ENCODE measurements at regions not wholly inside any gene's neighbourhood (a gene's known extent, or its start where the extent isn't known, plus 50 kb on each side); places are given as distances from the start of the nearest gene placed in this dataset.

- Histone ChIP-seq H3K4me3 (no peak overlapping the region), H4K20me1 (ENCODE audit: insufficient read depth, poor library complexity, severe bottlenecking) (no peaks in the 10 kb centered on the region), H3K4me2 (no peak overlapping the region), H3K9me3 (ENCODE audit: low read depth) (no peaks in the 10 kb centered on the region), H3K9me2 (replicated peaks; ENCODE audit: insufficient read depth) (no peaks in the 10 kb centered on the region), H2AFZ (no peak overlapping the region), H3K36me3 (replicated peaks; ENCODE audit: insufficient read depth, low read depth) (no peaks in the 10 kb centered on the region), H3K27ac (no peak overlapping the region), H3K4me1 (ENCODE audit: insufficient read depth) (no peaks in the 10 kb centered on the region), H3K79me2 (no peaks in the 10 kb centered on the region), H3K27me3 (no peaks in the 10 kb centered on the region)
- DNase-seq (ENCODE audit: low spot score), result no peak
- no peak for TF ChIP-seq EZH2 (IDR thresholded peaks at IDR 0.05; ENCODE audit: borderline replicate concordance)
- TF ChIP-seq CTCF (IDR thresholded peaks at IDR 0.05; ENCODE audit: poor library complexity), result no peak
- TF ChIP-seq EZH2phosphoT487 (IDR thresholded peaks at IDR 0.05; ENCODE audit: low read depth, severe bottlenecking, unreplicated experiment), result no peak
- WGBS (ENCODE audit: low lambda C conversion rate, missing lambda C conversion rate), result 87% methylated on average over 4 of the region's 4 CpGs
These were observed 315.4 kb upstream of the KLF6 start for GRCh38 chr10:4100380-4100779.

- DNase-seq (ENCODE audit: low spot score), result no peak
- Histone ChIP-seq H3K9me3 (ENCODE audit: low read depth) (no peaks in the 10 kb centered on the region), H3K4me3 (no peak overlapping the region), H3K4me2 (no peak overlapping the region), H3K27me3 (no peaks in the 10 kb centered on the region), H3K9me2 (replicated peaks; ENCODE audit: insufficient read depth) (no peaks in the 10 kb centered on the region), H3K36me3 (replicated peaks; ENCODE audit: insufficient read depth, low read depth) (no peaks in the 10 kb centered on the region), H3K4me1 (ENCODE audit: insufficient read depth) (no peaks in the 10 kb centered on the region), H2AFZ (no peak overlapping the region), H4K20me1 (ENCODE audit: insufficient read depth, poor library complexity, severe bottlenecking) (no peaks in the 10 kb centered on the region), H3K79me2 (no peaks in the 10 kb centered on the region), H3K27ac (no peak overlapping the region)
- no peak for TF ChIP-seq EZH2 (IDR thresholded peaks at IDR 0.05; ENCODE audit: borderline replicate concordance)
- no peak for TF ChIP-seq EZH2phosphoT487 (IDR thresholded peaks at IDR 0.05; ENCODE audit: low read depth, severe bottlenecking, unreplicated experiment)
- no peak for TF ChIP-seq CTCF (IDR thresholded peaks at IDR 0.05; ENCODE audit: poor library complexity)
These were observed 314.2 kb upstream of the KLF6 start for GRCh38 chr10:4099202-4099601.

- Histone ChIP-seq H3K4me2 (no peak overlapping the region), H3K27ac (no peak overlapping the region), H3K36me3 (replicated peaks; ENCODE audit: insufficient read depth, low read depth) (no peaks in the 10 kb centered on the region), H3K79me2 (no peaks in the 10 kb centered on the region), H3K4me3 (no peak overlapping the region), H3K9me2 (replicated peaks; ENCODE audit: insufficient read depth) (no peaks in the 10 kb centered on the region), H2AFZ (no peak overlapping the region), H3K27me3 (no peaks in the 10 kb centered on the region), H3K4me1 (ENCODE audit: insufficient read depth) (no peaks in the 10 kb centered on the region), H4K20me1 (ENCODE audit: insufficient read depth, poor library complexity, severe bottlenecking) (no peaks in the 10 kb centered on the region), H3K9me3 (ENCODE audit: low read depth) (no peaks in the 10 kb centered on the region)
- WGBS (ENCODE audit: low lambda C conversion rate, missing lambda C conversion rate), result 85% methylated on average over 6 of the region's 6 CpGs
- TF ChIP-seq EZH2 (IDR thresholded peaks at IDR 0.05; ENCODE audit: borderline replicate concordance) (no peak), EZH2phosphoT487 (IDR thresholded peaks at IDR 0.05; ENCODE audit: low read depth, severe bottlenecking, unreplicated experiment) (no peak), CTCF (IDR thresholded peaks at IDR 0.05; ENCODE audit: poor library complexity) (no peak)
- DNase-seq (ENCODE audit: low spot score), result no peak
These were observed 310.3 kb upstream of the KLF6 start for GRCh38 chr10:4095166-4095917.
